AG09319 (cell line): ENCODE measurements at regions not wholly inside any gene's neighbourhood (a gene's known extent, or its start where the extent isn't known, plus 50 kb on each side); places are given as distances from the start of the nearest gene placed in this dataset.

Experiments
- DNase-seq: peaks from one replicate; pipeline ENCODE4 v3.0.0-alpha.2; 2010; ENCODE audit warnings: low read depth; ENCODE audit errors: extremely low read depth
- CTCF ChIP-seq: IDR thresholded peaks from 2 replicates; pipeline ENCODE4 v1.5.1; 2011; ENCODE audit warnings: low read depth, mild to moderate bottlenecking, inconsistent platforms, low read length, moderate library complexity

DNA sequence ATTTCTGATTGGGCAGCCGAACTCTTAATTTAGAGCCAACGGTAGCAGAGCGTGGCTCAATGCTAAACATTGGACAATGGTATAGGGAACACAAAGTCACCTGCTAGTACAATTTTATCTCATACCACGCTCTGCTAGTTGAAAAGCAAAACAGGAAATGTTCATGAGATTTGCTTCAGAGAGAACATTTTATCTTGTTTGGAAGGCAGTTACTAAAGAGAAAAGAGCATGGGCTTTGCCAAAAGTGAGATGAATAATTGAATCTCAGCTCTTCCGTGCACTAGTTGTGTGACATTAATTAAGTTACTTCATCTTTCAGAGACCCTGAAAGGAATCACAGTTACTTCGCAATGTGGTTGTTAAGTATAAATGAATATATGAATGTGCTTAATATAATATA lies 161.5 kb upstream of the FAM13C start:
- DNase-seq, result no peak
- no peak for TF ChIP-seq CTCF

DNA sequence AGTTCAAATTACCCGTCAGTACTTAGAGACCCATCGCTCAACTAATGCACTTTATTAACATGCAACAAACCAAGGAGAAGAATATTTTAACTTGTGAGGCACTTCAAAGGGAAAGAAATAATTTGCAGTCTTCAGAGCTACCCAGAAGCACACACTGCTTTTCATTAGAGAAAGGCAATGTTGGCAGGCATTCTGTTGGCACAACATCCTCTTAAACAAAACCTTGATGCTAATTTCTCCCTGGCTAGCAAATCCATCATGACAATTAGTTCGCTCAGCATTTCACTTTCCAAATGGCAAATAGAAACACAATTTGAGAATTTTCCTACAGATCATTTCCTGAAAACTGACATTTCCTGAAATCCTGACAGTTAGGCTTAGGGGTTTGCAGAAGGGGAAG lies 155.6 kb upstream of the FAM13C start:
- DNase-seq, result no peak
- no peak for TF ChIP-seq CTCF

DNA sequence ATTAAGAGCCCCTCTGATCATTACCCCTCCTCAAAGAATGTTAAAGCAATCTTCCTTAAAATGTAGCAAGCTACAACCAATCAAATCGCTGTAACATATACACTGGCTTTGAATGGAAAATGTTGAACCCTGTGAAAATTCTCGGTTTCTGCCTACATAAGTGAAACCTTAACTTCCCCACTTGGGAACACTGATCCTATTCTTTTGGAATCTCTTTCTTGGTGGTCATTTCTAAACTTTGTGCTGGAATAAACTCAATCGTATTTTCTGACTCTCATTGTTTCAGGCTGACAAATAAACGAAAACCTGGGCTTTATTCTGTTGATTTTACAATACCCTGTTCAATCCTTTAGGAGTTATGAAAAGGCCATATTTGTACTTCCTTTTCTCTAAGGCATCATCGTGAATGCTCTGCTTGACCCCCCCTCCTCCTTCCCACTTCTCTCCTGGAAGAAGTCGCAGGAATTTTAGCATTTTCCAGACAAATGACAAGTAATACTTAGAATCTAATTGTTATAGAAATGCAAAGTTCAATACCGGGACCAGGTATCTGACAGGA lies 155.1 kb upstream of the FAM13C start:
- no peak for TF ChIP-seq CTCF
- DNase-seq, result no peak

DNA sequence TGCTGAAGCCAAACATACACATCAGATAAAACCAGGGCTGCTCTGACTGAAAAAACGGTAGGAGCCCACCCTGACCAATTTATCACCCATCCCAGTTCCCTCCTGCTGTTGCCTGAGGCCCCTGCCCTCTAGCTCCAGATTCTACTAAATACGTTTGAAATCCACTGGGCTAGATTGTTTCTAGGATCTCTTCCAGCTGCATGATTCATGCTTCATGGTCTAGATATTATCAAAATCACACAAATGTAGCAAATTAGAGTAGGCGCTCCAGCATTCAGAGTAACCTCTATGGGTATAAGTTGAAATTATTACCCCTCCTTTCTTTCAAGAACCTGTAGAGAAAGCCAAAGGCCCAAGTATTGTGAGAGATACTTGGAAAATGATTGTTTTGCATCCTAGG lies 151.2 kb upstream of the FAM13C start:
- no peak for TF ChIP-seq CTCF
- no peak for DNase-seq

- no peak for TF ChIP-seq CTCF
- DNase-seq, result no peak
Observed at GRCh38 chr10:59512951-59513350, 150.6 kb upstream of the FAM13C start.

- TF ChIP-seq CTCF, result no peak
- no peak for DNase-seq
Observed at GRCh38 chr10:59508956-59509355, 146.6 kb upstream of the FAM13C start.

GRCh38 chr10:59508296-59508695 lies 145.9 kb upstream of the FAM13C start:
- DNase-seq, result no peak
- TF ChIP-seq CTCF, result no peak
